ENCODE measurements at regions not wholly inside any gene's neighbourhood (a gene's known extent, or its start where the extent isn't known, plus 50 kb on each side); places are given as distances from the start of the nearest gene placed in this dataset.

DNA sequence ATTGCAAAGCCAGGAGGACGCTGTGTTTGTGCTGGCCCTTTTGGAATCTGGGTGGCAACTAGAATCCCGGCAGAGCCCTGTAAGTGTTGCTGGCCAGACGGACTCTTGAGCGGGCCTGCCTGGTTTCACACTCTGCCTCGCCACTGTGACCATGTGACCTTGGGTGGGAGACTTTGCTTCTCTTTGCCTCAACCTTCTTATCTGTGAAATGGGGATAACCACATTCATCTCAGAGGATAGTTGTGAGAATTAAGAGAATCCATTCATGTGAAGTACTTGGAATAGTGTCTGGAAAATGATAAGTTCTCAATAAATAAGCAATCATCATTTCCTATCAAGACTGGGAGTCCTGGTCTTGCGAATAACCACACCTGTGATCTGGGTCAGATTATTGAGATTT is 105.6 kb downstream of the LIPG start:
- Histone ChIP-seq H3K9ac (ENCODE audit: insufficient read depth, low read length) (no peak overlapping the region), H3K4me2 (ENCODE audit: extremely low read depth, insufficient read depth, low read length) (no peak overlapping the region), H3K4me3 (replicated peaks in 1 of 4; ENCODE audit: control extremely low read depth in 1 of 4, insufficient read depth in 1 of 4, low read depth in 3 of 4, low read length in 4 of 4) (no peak overlapping the region), H2AFZ (ENCODE audit: low read length) (no peak overlapping the region), H3K4me1 (ENCODE audit: control insufficient read depth, extremely low read depth, insufficient read depth, low read length) (no peaks in the 10 kb centered on the region), H3K27ac (ENCODE audit: insufficient read depth, low read length) (no peak overlapping the region), H4K20me1 (ENCODE audit: control insufficient read depth, extremely low read depth, insufficient read depth, low read length) (no peaks in the 10 kb centered on the region), H3K9me3 (ENCODE audit: control insufficient read depth, insufficient read depth, low read depth, low read length) (no peaks in the 10 kb centered on the region), H3K79me2 (ENCODE audit: control insufficient read depth, insufficient read depth, low read length) (no peaks in the 10 kb centered on the region), H3K36me3 (ENCODE audit: control insufficient read depth, insufficient read depth, low read length) (no peaks in the 10 kb centered on the region), H3K27me3 (ENCODE audit: control insufficient read depth, insufficient read depth, low read length) (peaks cover 2% of the 10 kb centered on the region)
- TF ChIP-seq, protein P1, sequence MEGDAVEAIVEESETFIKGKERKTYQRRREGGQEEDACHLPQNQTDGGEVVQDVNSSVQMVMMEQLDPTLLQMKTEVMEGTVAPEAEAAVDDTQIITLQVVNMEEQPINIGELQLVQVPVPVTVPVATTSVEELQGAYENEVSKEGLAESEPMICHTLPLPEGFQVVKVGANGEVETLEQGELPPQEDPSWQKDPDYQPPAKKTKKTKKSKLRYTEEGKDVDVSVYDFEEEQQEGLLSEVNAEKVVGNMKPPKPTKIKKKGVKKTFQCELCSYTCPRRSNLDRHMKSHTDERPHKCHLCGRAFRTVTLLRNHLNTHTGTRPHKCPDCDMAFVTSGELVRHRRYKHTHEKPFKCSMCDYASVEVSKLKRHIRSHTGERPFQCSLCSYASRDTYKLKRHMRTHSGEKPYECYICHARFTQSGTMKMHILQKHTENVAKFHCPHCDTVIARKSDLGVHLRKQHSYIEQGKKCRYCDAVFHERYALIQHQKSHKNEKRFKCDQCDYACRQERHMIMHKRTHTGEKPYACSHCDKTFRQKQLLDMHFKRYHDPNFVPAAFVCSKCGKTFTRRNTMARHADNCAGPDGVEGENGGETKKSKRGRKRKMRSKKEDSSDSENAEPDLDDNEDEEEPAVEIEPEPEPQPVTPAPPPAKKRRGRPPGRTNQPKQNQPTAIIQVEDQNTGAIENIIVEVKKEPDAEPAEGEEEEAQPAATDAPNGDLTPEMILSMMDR (conservative IDR thresholded peaks at IDR 0.05 in 1 of 2, IDR thresholded peaks at IDR 0.05 in 1 of 2; ENCODE audit: low read depth in 1 of 2, low read length in 2 of 2) = no peak
- TF ChIP-seq EZH2 (IDR thresholded peaks at IDR 0.05; ENCODE audit: low read length, missing control alignments) = no peak
- no peak for DNase-seq (ENCODE audit: low read depth in 2 of 2)

DNA sequence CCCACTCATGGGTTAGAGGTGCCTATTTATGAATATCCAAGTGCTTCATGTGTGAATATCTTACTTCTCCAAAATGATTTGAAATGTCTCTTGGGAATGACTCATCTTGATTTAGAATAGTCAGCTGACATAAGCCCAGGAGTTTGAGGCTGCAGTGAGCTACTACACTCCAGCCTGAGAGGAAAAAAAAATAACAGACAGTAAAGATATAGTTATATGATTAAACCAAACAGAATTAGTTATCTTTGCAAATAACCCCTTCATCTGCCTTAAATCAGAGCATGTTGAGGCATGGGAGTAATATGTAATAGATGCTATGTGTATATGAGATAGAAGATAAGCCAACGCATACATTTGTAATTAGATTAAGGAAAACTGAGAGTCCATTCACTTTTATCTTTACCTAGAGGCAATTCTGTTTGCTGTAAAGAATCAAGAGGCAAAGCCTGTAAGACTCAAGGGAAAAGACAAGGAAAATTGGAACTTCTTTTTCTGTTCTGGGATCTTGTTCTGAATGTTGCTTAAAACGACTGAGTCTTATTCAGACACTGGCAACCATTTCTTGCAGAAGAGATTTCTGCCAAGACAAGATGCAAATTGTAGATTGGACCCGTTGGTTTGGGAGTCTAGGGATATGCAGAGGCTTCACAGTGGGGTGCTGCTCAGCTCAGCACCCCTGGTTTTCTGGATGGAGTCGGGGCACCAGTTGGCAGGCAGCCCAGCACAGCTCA is 104.4 kb downstream of the LIPG start:
- Histone ChIP-seq H3K27me3 (ENCODE audit: control insufficient read depth, insufficient read depth, low read length) (peaks cover 2% of the 10 kb centered on the region), H2AFZ (ENCODE audit: low read length) (no peak overlapping the region), H3K36me3 (ENCODE audit: control insufficient read depth, insufficient read depth, low read length) (no peaks in the 10 kb centered on the region), H3K9ac (ENCODE audit: insufficient read depth, low read length) (no peak overlapping the region), H3K4me2 (ENCODE audit: extremely low read depth, insufficient read depth, low read length) (no peak overlapping the region), H3K27ac (ENCODE audit: insufficient read depth, low read length) (no peak overlapping the region), H3K4me3 (replicated peaks in 1 of 4; ENCODE audit: control extremely low read depth in 1 of 4, insufficient read depth in 1 of 4, low read depth in 3 of 4, low read length in 4 of 4) (no peak overlapping the region), H4K20me1 (ENCODE audit: control insufficient read depth, extremely low read depth, insufficient read depth, low read length) (no peaks in the 10 kb centered on the region), H3K79me2 (ENCODE audit: control insufficient read depth, insufficient read depth, low read length) (no peaks in the 10 kb centered on the region), H3K4me1 (ENCODE audit: control insufficient read depth, extremely low read depth, insufficient read depth, low read length) (no peaks in the 10 kb centered on the region), H3K9me3 (ENCODE audit: control insufficient read depth, insufficient read depth, low read depth, low read length) (no peaks in the 10 kb centered on the region)
- peak; percentile 60 to 61 for DNase-seq (ENCODE audit: low read depth in 2 of 2)
- TF ChIP-seq EZH2 (IDR thresholded peaks at IDR 0.05; ENCODE audit: low read length, missing control alignments) = no peak

DNA sequence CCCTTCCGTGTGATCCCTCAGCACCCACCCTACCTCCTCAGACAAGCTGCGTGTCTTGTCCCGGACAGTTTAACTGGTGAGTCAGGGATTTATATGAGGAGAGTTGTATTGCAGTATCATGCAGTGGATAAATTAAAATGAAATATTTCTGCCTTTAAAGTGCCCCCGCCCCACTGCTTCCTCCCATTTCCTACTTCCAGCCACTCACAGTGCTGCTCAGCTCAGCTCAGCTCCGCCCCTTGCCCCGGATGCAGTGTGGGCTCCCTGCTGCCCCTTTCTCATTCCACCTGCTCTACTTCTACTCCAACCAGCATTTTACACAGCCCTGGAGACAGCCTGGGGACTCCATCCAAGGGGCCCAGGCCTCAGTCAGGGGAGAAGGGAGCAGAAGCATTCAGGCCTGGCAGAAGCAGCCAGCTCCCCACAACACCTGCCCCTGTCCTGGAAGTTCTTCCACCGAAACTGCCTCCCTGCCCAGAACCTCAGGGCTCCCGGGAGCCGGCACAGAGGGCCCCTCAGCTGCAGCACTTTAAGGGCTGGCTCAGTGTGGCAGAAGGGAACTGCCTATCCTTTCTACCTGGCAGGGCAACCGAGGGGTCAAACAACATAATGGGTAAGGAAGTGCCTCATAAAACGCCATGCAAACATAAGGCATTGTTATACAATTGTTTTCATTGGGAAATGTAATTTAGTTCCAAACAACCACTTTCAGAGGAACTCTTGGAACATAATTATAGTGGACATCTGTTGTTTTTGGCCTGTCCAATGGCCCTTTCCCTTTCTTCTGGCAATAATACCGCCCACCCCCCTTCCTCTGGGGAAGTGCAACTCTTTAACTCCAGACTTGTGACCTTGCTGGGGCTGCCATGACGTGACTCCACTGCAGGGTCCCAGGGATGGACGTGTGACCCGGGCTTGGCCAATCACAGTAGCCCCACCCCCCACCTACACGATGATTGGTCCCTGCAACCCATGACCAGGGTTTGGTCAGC is 102.3 kb downstream of the LIPG start:
- TF ChIP-seq, protein P1 (conservative IDR thresholded peaks at IDR 0.05 in 1 of 2, IDR thresholded peaks at IDR 0.05 in 1 of 2; ENCODE audit: low read depth in 1 of 2, low read length in 2 of 2) = no peak
- TF ChIP-seq EZH2 (IDR thresholded peaks at IDR 0.05; ENCODE audit: low read length, missing control alignments) = no peak
- no peaks in the 10 kb centered on the region for H3K9me3 ChIP-seq (ENCODE audit: control insufficient read depth, insufficient read depth, low read depth, low read length)
- no peak overlapping the region for H3K27ac ChIP-seq (ENCODE audit: insufficient read depth, low read length)
- no peak overlapping the region for H3K9ac ChIP-seq (ENCODE audit: insufficient read depth, low read length)
- H2AFZ ChIP-seq (ENCODE audit: low read length) = no peak overlapping the region
- no peak overlapping the region for H3K4me3 ChIP-seq (replicated peaks in 1 of 4; ENCODE audit: control extremely low read depth in 1 of 4, insufficient read depth in 1 of 4, low read depth in 3 of 4, low read length in 4 of 4)
- H3K27me3 ChIP-seq (ENCODE audit: control insufficient read depth, insufficient read depth, low read length) = peaks cover 2% of the 10 kb centered on the region
- no peaks in the 10 kb centered on the region for H3K79me2 ChIP-seq (ENCODE audit: control insufficient read depth, insufficient read depth, low read length)
- H3K4me2 ChIP-seq (ENCODE audit: extremely low read depth, insufficient read depth, low read length) = no peak overlapping the region
- H4K20me1 ChIP-seq (ENCODE audit: control insufficient read depth, extremely low read depth, insufficient read depth, low read length) = no peaks in the 10 kb centered on the region
- no peaks in the 10 kb centered on the region for H3K36me3 ChIP-seq (ENCODE audit: control insufficient read depth, insufficient read depth, low read length)
- H3K4me1 ChIP-seq (ENCODE audit: control insufficient read depth, extremely low read depth, insufficient read depth, low read length) = no peaks in the 10 kb centered on the region
- DNase-seq (ENCODE audit: low read depth in 2 of 2) = no peak
